IMR-90 (cell line): ENCODE measurements at regions not wholly inside any gene's neighbourhood (a gene's known extent, or its start where the extent isn't known, plus 50 kb on each side); places are given as distances from the start of the nearest gene placed in this dataset.

Experiments used
- ATAC-seq: fragments of 200-7000 bp; cut with Tn5 transposase; 2 replicates; pipeline ENCODE4 v1.9.1; 2020; ENCODE audit warnings: low read depth, mild to moderate bottlenecking, moderate library complexity
- BruUV-seq: library from RNA; stranded (reverse); fragments of 400-500 nt; replicated peaks from 2 replicates; lab custom pipeline; 2021; lab: Mats Ljungman, UMichigan
- CTCF ChIA-PET: fragments of 300-600 bp; formaldehyde crosslinking; extraction: SDS; loops from one replicate; lab custom pipeline; 2021; ENCODE audit warnings: antibody characterized with exemption; lab: Yijun Ruan, JAX
- POLR2A ChIA-PET: fragments of 300-600 bp; sonication (Branson Sonifier 250); formaldehyde crosslinking; loops from one replicate; lab custom pipeline; 2022; ENCODE audit warnings: antibody characterized with exemption; ENCODE audit not compliant: unreplicated experiment; lab: Charles Lee
- DNase-seq: peaks from one replicate; pipeline ENCODE4 v3.0.0; 2013
- H2AFZ ChIP-seq: replicated peaks from 2 replicates; pipeline ENCODE3; 2013; ENCODE audit warnings: low read length, mild to moderate bottlenecking; ENCODE audit not compliant: poor library complexity
- H2AK5ac ChIP-seq: 2 replicates; pipeline ENCODE4 v1.6.1; 2013; ENCODE audit warnings: low read depth, low read length, inconsistent platforms
- H2AK9ac ChIP-seq: replicated peaks from 2 replicates; pipeline ENCODE3; 2013; ENCODE audit warnings: mild to moderate bottlenecking, low read depth, low read length, moderate library complexity; ENCODE audit not compliant: poor library complexity
- H2BK120ac ChIP-seq: 2 replicates; pipeline ENCODE4 v1.6.1; 2013; ENCODE audit warnings: low read depth, low read length, inconsistent platforms
- H2BK15ac ChIP-seq: 3 replicates; pipeline ENCODE4 v1.6.1; 2013; ENCODE audit warnings: low read depth, low read length, inconsistent platforms
- H2BK20ac ChIP-seq: 2 replicates; pipeline ENCODE4 v1.6.1; 2013; ENCODE audit warnings: low read depth, mild to moderate bottlenecking, inconsistent platforms, low read length, moderate library complexity
- H2BK5ac ChIP-seq: 2 replicates; pipeline ENCODE4 v1.6.1; 2013; ENCODE audit warnings: mild to moderate bottlenecking, low read depth, low read length, inconsistent platforms; ENCODE audit not compliant: poor library complexity, severe bottlenecking
- H3K14ac ChIP-seq: replicated peaks from 2 replicates; pipeline ENCODE4 v1.6.1; 2013; ENCODE audit warnings: low read depth, low read length, inconsistent platforms
- H3K18ac ChIP-seq: 2 replicates; pipeline ENCODE4 v1.6.1; 2013; ENCODE audit warnings: low read depth, low read length, control low read depth
- H3K23ac ChIP-seq: 2 replicates; pipeline ENCODE4 v1.6.1; 2013; ENCODE audit warnings: low read depth, low read length, inconsistent platforms
- H3K27ac ChIP-seq: 2 replicates; pipeline ENCODE4 v1.5.1; 2013; ENCODE audit warnings: mild to moderate bottlenecking, control low read depth, low read length; ENCODE audit not compliant: insufficient read depth
- H3K27me3 ChIP-seq: 2 replicates; pipeline ENCODE4 v1.6.1; 2013; ENCODE audit warnings: low read length; ENCODE audit not compliant: control insufficient read depth, insufficient read depth
- H3K36me3 ChIP-seq: 2 replicates; pipeline ENCODE4 v1.6.1; 2013; ENCODE audit warnings: low read length, mixed read lengths; ENCODE audit not compliant: control insufficient read depth, insufficient read depth
- H3K4ac ChIP-seq: 2 replicates; pipeline ENCODE4 v1.6.1; 2013; ENCODE audit warnings: low read depth, low read length, inconsistent platforms
- H3K4me1 ChIP-seq: 2 replicates; pipeline ENCODE4 v1.6.1; 2013; ENCODE audit warnings: low read length, mixed read lengths; ENCODE audit not compliant: control insufficient read depth, insufficient read depth
- H3K4me2 ChIP-seq: 2 replicates; pipeline ENCODE4 v1.6.1; 2013; ENCODE audit warnings: low read depth, mild to moderate bottlenecking, control low read depth, low read length, moderate library complexity
- H3K4me3 ChIP-seq: 2 replicates; pipeline ENCODE4 v1.5.1; 2013; ENCODE audit warnings: low read depth, mild to moderate bottlenecking, control low read depth, low read length, moderate library complexity; ENCODE audit not compliant: insufficient read depth
- H3K56ac ChIP-seq: 2 replicates; pipeline ENCODE4 v1.6.1; 2013; ENCODE audit warnings: low read length, inconsistent platforms; ENCODE audit not compliant: insufficient read depth; ENCODE audit errors: extremely low read depth
- H3K79me1 ChIP-seq, 2 experiments: 2 replicates each; pipeline ENCODE4 v1.6.1; 2013; ENCODE audit warnings: low read length in 2 of 2, inconsistent platforms in 1 of 2, low read depth in 1 of 2
- H3K9ac ChIP-seq: 2 replicates; pipeline ENCODE4 v1.6.1; 2013; ENCODE audit warnings: low read depth, low read length, control low read depth
- H3K9me1 ChIP-seq: 2 replicates; pipeline ENCODE4 v1.6.1; 2013; ENCODE audit warnings: low read length, inconsistent platforms; ENCODE audit not compliant: insufficient read depth
- H3K9me3 ChIP-seq: 2 replicates; pipeline ENCODE4 v1.6.1; 2013; ENCODE audit warnings: low read length; ENCODE audit not compliant: control insufficient read depth, insufficient read depth
- H4K20me1 ChIP-seq: 2 replicates; pipeline ENCODE4 v1.6.1; 2013; ENCODE audit warnings: low read length, inconsistent platforms; ENCODE audit not compliant: insufficient read depth
- H4K5ac ChIP-seq: 2 replicates; pipeline ENCODE4 v1.6.1; 2013; ENCODE audit warnings: mild to moderate bottlenecking, low read depth, low read length, control low read depth
- H4K8ac ChIP-seq, 2 experiments: 2 replicates each; pipeline ENCODE4 v1.6.1; 2013; ENCODE audit warnings: low read depth in 2 of 2, low read length in 2 of 2, control low read depth in 1 of 2, inconsistent platforms in 1 of 2
- H4K91ac ChIP-seq: 2 replicates; pipeline ENCODE4 v1.6.1; 2013; ENCODE audit warnings: low read depth, low read length, inconsistent platforms; ENCODE audit not compliant: insufficient read depth
- BHLHE40 ChIP-seq: fragments of 150-350 bp; IDR thresholded peaks from 2 replicates; pipeline ENCODE4 v1.6.1; 2016; ENCODE audit warnings: mild to moderate bottlenecking, low read depth, low read length
- CEBPB ChIP-seq: IDR thresholded peaks from 2 replicates; pipeline ENCODE4 v1.6.1; 2012; ENCODE audit warnings: low read depth, low read length, improper control_type of control experiment
- CHD1 ChIP-seq: IDR thresholded peaks from 2 replicates; pipeline ENCODE4 v1.6.1; 2012; ENCODE audit warnings: low read depth, low read length, improper control_type of control experiment
- CTCF ChIP-seq: conservative IDR thresholded peaks from 2 replicates; pipeline ENCODE4 v1.5.1; 2012; ENCODE audit warnings: mild to moderate bottlenecking, low read depth, low read length, improper control_type of control experiment
- ELK1 ChIP-seq: fragments of 150-350 bp; IDR thresholded peaks from 2 replicates; pipeline ENCODE4 v1.6.1; 2016; ENCODE audit warnings: low read depth, mild to moderate bottlenecking, low read length, moderate library complexity, borderline replicate concordance
- FOS ChIP-seq: fragments of 150-350 bp; IDR thresholded peaks from 2 replicates; pipeline ENCODE4 v1.6.1; 2016; ENCODE audit warnings: low read depth, low read length
- MAFK ChIP-seq: IDR thresholded peaks from 2 replicates; pipeline ENCODE4 v1.6.1; 2012; ENCODE audit warnings: low read depth, low read length, improper control_type of control experiment
- MAZ ChIP-seq: IDR thresholded peaks from 2 replicates; pipeline ENCODE4 v1.6.1; 2012; ENCODE audit warnings: low read depth, mild to moderate bottlenecking, low read length, improper control_type of control experiment, moderate library complexity, borderline replicate concordance
- MXI1 ChIP-seq: IDR thresholded peaks from 2 replicates; pipeline ENCODE4 v1.6.1; 2012; ENCODE audit warnings: low read depth, mild to moderate bottlenecking, low read length, moderate library complexity, borderline replicate concordance
- NFE2L2 ChIP-seq: fragments of 150-350 bp; IDR thresholded peaks from 2 replicates; pipeline ENCODE4 v1.6.1; 2016; ENCODE audit warnings: low read depth, mild to moderate bottlenecking, low read length
- POLR2A ChIP-seq: IDR thresholded peaks from 2 replicates; pipeline ENCODE4 v1.6.1; 2012; ENCODE audit warnings: mild to moderate bottlenecking, low read depth, low read length
- RAD21 ChIP-seq: IDR thresholded peaks from 2 replicates; pipeline ENCODE4 v1.6.1; 2012; ENCODE audit warnings: low read length, improper control_type of control experiment
- RCOR1 ChIP-seq: IDR thresholded peaks from 2 replicates; pipeline ENCODE4 v1.6.1; 2012; ENCODE audit warnings: mild to moderate bottlenecking, low read length, improper control_type of control experiment; ENCODE audit not compliant: insufficient replicate concordance
- RFX5 ChIP-seq: IDR thresholded peaks from 2 replicates; pipeline ENCODE4 v1.8.0; 2012; ENCODE audit warnings: low read depth, mild to moderate bottlenecking, low read length, moderate library complexity
- SMC3 ChIP-seq: fragments of 150-350 bp; IDR thresholded peaks from 2 replicates; pipeline ENCODE4 v1.6.1; 2016; ENCODE audit warnings: low read depth, mild to moderate bottlenecking, antibody characterized with exemption, low read length, moderate library complexity
- USF2 ChIP-seq: fragments of 150-350 bp; IDR thresholded peaks from 2 replicates; pipeline ENCODE4 v1.6.1; 2017; ENCODE audit warnings: mild to moderate bottlenecking, antibody characterized with exemption, low read length, low read depth
- WGBS, 2 experiments: methylation state at CpG; one replicate each; pipeline versions ENCODE4 v1.1.5 to v1.1.7; 2013; ENCODE audit warnings: missing lambda C conversion rate in 2 of 2; ENCODE audit not compliant: insufficient read length in 1 of 2; ENCODE audit errors: extremely low coverage in 2 of 2; 5-methylcytosine and 5-hydroxymethylcytosine counted together
- dilution Hi-C: fragments of 300-500 bp; cut with HindIII; formaldehyde crosslinking; loops from one replicate; pipeline ENCODE4 v1.14.3; 2018; ENCODE audit warnings: low sequenced_read_pairs; ENCODE audit not compliant: unreplicated experiment
- in situ Hi-C: fragments of 300-500 bp; cut with MboI; formaldehyde crosslinking; loops from 3 replicates; pipeline ENCODE4 v1.14.3; 2019; ENCODE audit warnings: low sequenced_read_pairs, inconsistent platforms, mixed read lengths
- intact Hi-C: fragments of 100-400 bp; cut with micrococcal nuclease; formaldehyde crosslinking; loops from 2 replicates; pipeline ENCODE4 v1.10.0; 2022

DNA sequence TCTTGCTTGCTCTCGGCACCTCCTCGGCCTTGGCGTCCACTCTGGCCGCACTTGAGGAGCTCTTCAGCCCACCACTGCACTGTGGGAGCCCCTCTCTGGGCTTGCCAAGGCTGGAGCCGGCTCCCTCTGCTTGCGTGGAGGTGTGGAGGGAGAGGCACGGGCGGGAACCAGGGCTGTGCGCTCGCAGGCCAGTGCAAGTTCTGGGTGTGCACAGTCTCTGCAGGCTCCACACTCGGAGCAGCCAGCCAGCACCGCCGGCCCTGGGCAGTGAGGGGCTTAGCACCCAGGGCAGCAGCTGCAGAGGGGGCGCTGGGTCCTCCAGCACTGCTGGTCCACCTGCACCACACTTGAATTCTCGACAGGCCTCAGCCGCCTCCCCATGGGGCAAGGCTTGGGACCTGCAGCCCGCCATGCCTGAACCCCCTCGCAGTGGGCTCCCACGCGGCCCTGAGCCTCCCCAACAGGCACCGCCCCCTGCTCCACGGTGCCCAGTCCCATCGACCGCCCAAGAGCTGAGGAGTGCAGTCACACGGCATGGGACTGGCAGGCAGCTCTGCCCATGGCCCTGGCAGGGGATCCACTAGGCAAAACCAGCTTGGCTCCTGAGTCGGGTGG, 411.2 kb upstream of the CHAC2 start:
- Histone ChIP-seq H3K56ac (no peak overlapping the region), H4K20me1 (no peaks in the 10 kb centered on the region), H3K14ac (no peak overlapping the region), H3K9ac (no peak overlapping the region), H3K4me2 (no peak overlapping the region), H4K91ac (no peak overlapping the region), H3K18ac (no peak overlapping the region), H2BK20ac (no peak overlapping the region), H3K4me3 (no peak overlapping the region), H3K4ac (no peak overlapping the region), H4K8ac (no peak overlapping the region), H4K5ac (no peak overlapping the region), H2AK5ac (no peak overlapping the region), H3K36me3 (no peaks in the 10 kb centered on the region), H3K79me1 (no peaks in the 10 kb centered on the region), H3K9me1 (no peaks in the 10 kb centered on the region), H2BK5ac (no peak overlapping the region), H2AFZ (no peak overlapping the region), H3K23ac (no peak overlapping the region), H2BK120ac (no peak overlapping the region), H3K9me3 (peaks cover 4% of the 10 kb centered on the region; the same call in 1 of the 2 replicates), H3K27me3 (no peaks in the 10 kb centered on the region), H2BK15ac (no peak overlapping the region), H2AK9ac (no peak overlapping the region), H3K27ac (no peak overlapping the region), H3K4me1 (no peaks in the 10 kb centered on the region)
- WGBS, 2 experiments = 88% methylated on average over 10 of the region's 26 CpGs; no CpG with 5 or more reads in 1 of the 2 experiments
- in situ Hi-C loops (no loop called here), intact Hi-C loops (no loop called here), dilution Hi-C loops (no loop called here)
- no peak for TF ChIP-seq ELK1
- no peak for TF ChIP-seq MXI1
- no peak for TF ChIP-seq RAD21
- no peak for TF ChIP-seq FOS
- TF ChIP-seq MAZ = no peak
- TF ChIP-seq BHLHE40 = no peak
- no peak for TF ChIP-seq CEBPB
- TF ChIP-seq POLR2A = no peak
- TF ChIP-seq CHD1 = no peak
- no peak for TF ChIP-seq SMC3
- TF ChIP-seq CTCF = no peak
- no peak for TF ChIP-seq RCOR1
- no peak for TF ChIP-seq USF2
- no peak for TF ChIP-seq NFE2L2
- TF ChIP-seq MAFK = no peak
- TF ChIP-seq RFX5 = no peak
- ATAC-seq (no peak), DNase-seq (no peak)
- ChIA-PET POLR2A (no interaction called here), CTCF (no interaction called here)
- BruUV-seq = no TSS peak
